ENCODE measurements at regions not wholly inside any gene's neighbourhood (a gene's known extent, or its start where the extent isn't known, plus 50 kb on each side); places are given as distances from the start of the nearest gene placed in this dataset.

GRCh38 chrX:4925911-4926310, 1212.5 kb upstream of the PRKX start:
- Histone ChIP-seq H4K20me1 (ENCODE audit: insufficient read depth, low read length, poor library complexity, severe bottlenecking) (no peaks in the 10 kb centered on the region), H3K9me3 (ENCODE audit: insufficient read depth, low read depth, low read length) (no peaks in the 10 kb centered on the region), H3F3A (ENCODE audit: low read depth) (no peaks in the 10 kb centered on the region), H2AFZ (ENCODE audit: low read length) (no peak overlapping the region), H3K4me1 (ENCODE audit: insufficient read depth, low read length, poor library complexity, severe bottlenecking) (no peaks in the 10 kb centered on the region), H3K9ac (ENCODE audit: low read depth, low read length, poor library complexity, severe bottlenecking) (no peak overlapping the region), H3K4me2 (ENCODE audit: low read depth, low read length, poor library complexity, severe bottlenecking) (no peak overlapping the region), H3K9me2 (replicated peaks; ENCODE audit: low read depth, low read length) (no peaks in the 10 kb centered on the region), H3K79me2 (ENCODE audit: insufficient read depth, low read length) (no peaks in the 10 kb centered on the region), H3K36me3 (ENCODE audit: insufficient read depth, low read length) (no peaks in the 10 kb centered on the region), H3K4me3 (ENCODE audit: low read length, poor library complexity, severe bottlenecking) (no peak overlapping the region), H3K27me3 (ENCODE audit: insufficient read depth, low read length, poor library complexity, severe bottlenecking) (no peaks in the 10 kb centered on the region)
- TF ChIP-seq, protein P1, sequence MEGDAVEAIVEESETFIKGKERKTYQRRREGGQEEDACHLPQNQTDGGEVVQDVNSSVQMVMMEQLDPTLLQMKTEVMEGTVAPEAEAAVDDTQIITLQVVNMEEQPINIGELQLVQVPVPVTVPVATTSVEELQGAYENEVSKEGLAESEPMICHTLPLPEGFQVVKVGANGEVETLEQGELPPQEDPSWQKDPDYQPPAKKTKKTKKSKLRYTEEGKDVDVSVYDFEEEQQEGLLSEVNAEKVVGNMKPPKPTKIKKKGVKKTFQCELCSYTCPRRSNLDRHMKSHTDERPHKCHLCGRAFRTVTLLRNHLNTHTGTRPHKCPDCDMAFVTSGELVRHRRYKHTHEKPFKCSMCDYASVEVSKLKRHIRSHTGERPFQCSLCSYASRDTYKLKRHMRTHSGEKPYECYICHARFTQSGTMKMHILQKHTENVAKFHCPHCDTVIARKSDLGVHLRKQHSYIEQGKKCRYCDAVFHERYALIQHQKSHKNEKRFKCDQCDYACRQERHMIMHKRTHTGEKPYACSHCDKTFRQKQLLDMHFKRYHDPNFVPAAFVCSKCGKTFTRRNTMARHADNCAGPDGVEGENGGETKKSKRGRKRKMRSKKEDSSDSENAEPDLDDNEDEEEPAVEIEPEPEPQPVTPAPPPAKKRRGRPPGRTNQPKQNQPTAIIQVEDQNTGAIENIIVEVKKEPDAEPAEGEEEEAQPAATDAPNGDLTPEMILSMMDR (conservative IDR thresholded peaks at IDR 0.05; ENCODE audit: low read length): no peak
- no peak for TF ChIP-seq EZH2phosphoT487 (IDR thresholded peaks at IDR 0.05; ENCODE audit: borderline replicate concordance)

- Histone ChIP-seq H3K9ac (ENCODE audit: low read depth, low read length, poor library complexity, severe bottlenecking) (no peak overlapping the region), H3K4me2 (ENCODE audit: low read depth, low read length, poor library complexity, severe bottlenecking) (no peak overlapping the region)
Measured at GRCh38 chrX:4909348-4909747, 1195.9 kb upstream of the PRKX start.

GRCh38 chrX:4905576-4905975, 1192.1 kb upstream of the PRKX start:
- H3K27me3 ChIP-seq (ENCODE audit: insufficient read depth, low read length, poor library complexity, severe bottlenecking): no peaks in the 10 kb centered on the region
- no peak overlapping the region for H3K4me3 ChIP-seq (ENCODE audit: low read length, poor library complexity, severe bottlenecking)
- H3K79me2 ChIP-seq (ENCODE audit: insufficient read depth, low read length): no peaks in the 10 kb centered on the region
- TF ChIP-seq EZH2phosphoT487 (IDR thresholded peaks at IDR 0.05; ENCODE audit: borderline replicate concordance): no peak
- TF ChIP-seq, protein P1 (conservative IDR thresholded peaks at IDR 0.05; ENCODE audit: low read length): no peak
- no peaks in the 10 kb centered on the region for H3K9me3 ChIP-seq (ENCODE audit: insufficient read depth, low read depth, low read length)
- H3K9ac ChIP-seq (ENCODE audit: low read depth, low read length, poor library complexity, severe bottlenecking): no peak overlapping the region
- no peaks in the 10 kb centered on the region for H3F3A ChIP-seq (ENCODE audit: low read depth)
- H3K4me1 ChIP-seq (ENCODE audit: insufficient read depth, low read length, poor library complexity, severe bottlenecking): no peaks in the 10 kb centered on the region
- H3K9me2 ChIP-seq (replicated peaks; ENCODE audit: low read depth, low read length): no peaks in the 10 kb centered on the region
- H3K36me3 ChIP-seq (ENCODE audit: insufficient read depth, low read length): no peaks in the 10 kb centered on the region
- no peak overlapping the region for H3K4me2 ChIP-seq (ENCODE audit: low read depth, low read length, poor library complexity, severe bottlenecking)
- H4K20me1 ChIP-seq (ENCODE audit: insufficient read depth, low read length, poor library complexity, severe bottlenecking): no peaks in the 10 kb centered on the region
- H2AFZ ChIP-seq (ENCODE audit: low read length): no peak overlapping the region

More at GRCh38 chrX:4909348-4909747, 1195.9 kb upstream of the PRKX start:
- H3K9me2 ChIP-seq (replicated peaks; ENCODE audit: low read depth, low read length): no peaks in the 10 kb centered on the region
- TF ChIP-seq, protein P1 (conservative IDR thresholded peaks at IDR 0.05; ENCODE audit: low read length): no peak
- TF ChIP-seq EZH2phosphoT487 (IDR thresholded peaks at IDR 0.05; ENCODE audit: borderline replicate concordance): no peak
- no peaks in the 10 kb centered on the region for H3K9me3 ChIP-seq (ENCODE audit: insufficient read depth, low read depth, low read length)
- H3K79me2 ChIP-seq (ENCODE audit: insufficient read depth, low read length): no peaks in the 10 kb centered on the region
- H3K4me3 ChIP-seq (ENCODE audit: low read length, poor library complexity, severe bottlenecking): no peak overlapping the region
- no peak overlapping the region for H2AFZ ChIP-seq (ENCODE audit: low read length)
- no peaks in the 10 kb centered on the region for H3F3A ChIP-seq (ENCODE audit: low read depth)
- no peaks in the 10 kb centered on the region for H3K27me3 ChIP-seq (ENCODE audit: insufficient read depth, low read length, poor library complexity, severe bottlenecking)
- H4K20me1 ChIP-seq (ENCODE audit: insufficient read depth, low read length, poor library complexity, severe bottlenecking): no peaks in the 10 kb centered on the region
- no peaks in the 10 kb centered on the region for H3K4me1 ChIP-seq (ENCODE audit: insufficient read depth, low read length, poor library complexity, severe bottlenecking)
- no peaks in the 10 kb centered on the region for H3K36me3 ChIP-seq (ENCODE audit: insufficient read depth, low read length)

Measured in Loucy (cell line).